ENCODE measurements at regions not wholly inside any gene's neighbourhood (a gene's known extent, or its start where the extent isn't known, plus 50 kb on each side); places are given as distances from the start of the nearest gene placed in this dataset.

- no peak for TF ChIP-seq REST (IDR thresholded peaks at IDR 0.05; ENCODE audit: insufficient read depth in 1 of 2, low read depth in 2 of 2, low read length in 2 of 2)
- TF ChIP-seq SIN3A (IDR thresholded peaks at IDR 0.05; ENCODE audit: borderline replicate concordance, insufficient read depth, low read length) = no peak
- TF ChIP-seq TAF1 (IDR thresholded peaks at IDR 0.05; ENCODE audit: borderline replicate concordance, insufficient read depth, low read length) = no peak
- TF ChIP-seq POLR2AphosphoS5 (IDR thresholded peaks at IDR 0.05; ENCODE audit: low read depth, low read length) = no peak
Measured at GRCh38 chr15:59953392-59953883, 50.7 kb upstream of the FOXB1 start.

- TF ChIP-seq SIN3A (IDR thresholded peaks at IDR 0.05; ENCODE audit: borderline replicate concordance, insufficient read depth, low read length) (no peak), FOXP2 (optimal IDR thresholded peaks at IDR 0.05; ENCODE audit: borderline replicate concordance, extremely low read depth, extremely low read length, insufficient read depth) (no peak)
Measured at GRCh38 chr15:59952960-59953359, 51.2 kb upstream of the FOXB1 start.

GRCh38 chr15:59950603-59951388 lies 53.3 kb upstream of the FOXB1 start:
- no peak for TF ChIP-seq SIN3A (IDR thresholded peaks at IDR 0.05; ENCODE audit: borderline replicate concordance, insufficient read depth, low read length)
- no peak for TF ChIP-seq POLR2AphosphoS5 (IDR thresholded peaks at IDR 0.05; ENCODE audit: low read depth, low read length)
- TF ChIP-seq FOXP2 (optimal IDR thresholded peaks at IDR 0.05; ENCODE audit: borderline replicate concordance, extremely low read depth, extremely low read length, insufficient read depth) = no peak
- TF ChIP-seq REST (IDR thresholded peaks at IDR 0.05; ENCODE audit: insufficient read depth in 1 of 2, low read depth in 2 of 2, low read length in 2 of 2) = no peak
- no peak for TF ChIP-seq TAF1 (IDR thresholded peaks at IDR 0.05; ENCODE audit: borderline replicate concordance, insufficient read depth, low read length)

GRCh38 chr15:59948924-59949613 lies 55.0 kb upstream of the FOXB1 start:
- TF ChIP-seq FOXP2 (optimal IDR thresholded peaks at IDR 0.05; ENCODE audit: borderline replicate concordance, extremely low read depth, extremely low read length, insufficient read depth) = no peak
- no peak for TF ChIP-seq TAF1 (IDR thresholded peaks at IDR 0.05; ENCODE audit: borderline replicate concordance, insufficient read depth, low read length)
- no peak for TF ChIP-seq REST (IDR thresholded peaks at IDR 0.05; ENCODE audit: insufficient read depth in 1 of 2, low read depth in 2 of 2, low read length in 2 of 2)
- TF ChIP-seq SIN3A (IDR thresholded peaks at IDR 0.05; ENCODE audit: borderline replicate concordance, insufficient read depth, low read length) = no peak
- TF ChIP-seq POLR2AphosphoS5 (IDR thresholded peaks at IDR 0.05; ENCODE audit: low read depth, low read length) = no peak

- TF ChIP-seq TAF1 (IDR thresholded peaks at IDR 0.05; ENCODE audit: borderline replicate concordance, insufficient read depth, low read length) (no peak), REST (IDR thresholded peaks at IDR 0.05; ENCODE audit: insufficient read depth in 1 of 2, low read depth in 2 of 2, low read length in 2 of 2) (no peak), FOXP2 (optimal IDR thresholded peaks at IDR 0.05; ENCODE audit: borderline replicate concordance, extremely low read depth, extremely low read length, insufficient read depth) (no peak), POLR2AphosphoS5 (IDR thresholded peaks at IDR 0.05; ENCODE audit: low read depth, low read length) (no peak), SIN3A (IDR thresholded peaks at IDR 0.05; ENCODE audit: borderline replicate concordance, insufficient read depth, low read length) (no peak)
Measured at GRCh38 chr15:59946084-59946483, 58.0 kb upstream of the FOXB1 start.
